ENCODE measurements at regions not wholly inside any gene's neighbourhood (a gene's known extent, or its start where the extent isn't known, plus 50 kb on each side); places are given as distances from the start of the nearest gene placed in this dataset.

- TF ChIP-seq CTCF (IDR thresholded peaks at IDR 0.05): no peak
- no peak for TF ChIP-seq POLR2A (IDR thresholded peaks at IDR 0.05)
Measured at GRCh38 chr13:106010836-106011235, 524.6 kb downstream of the EFNB2 start.

Data from thyroid gland (tissue), 4 donors.